Suppressor macrophage treated with lipopolysaccharide for 4 hours (primary cell): ENCODE measurements at regions not wholly inside any gene's neighbourhood (a gene's known extent, or its start where the extent isn't known, plus 50 kb on each side); places are given as distances from the start of the nearest gene placed in this dataset.

Experiments used
- DNase-seq: peaks from one replicate; pipeline ENCODE4 v3.0.0-alpha.2; 2020

GRCh38 chr5:145237843-145238242 lies 597.3 kb downstream of the PRELID2 start:
- DNase-seq, result peak; percentile 27

- DNase-seq, result no peak
Measured at GRCh38 chr5:145236983-145237382, 598.2 kb downstream of the PRELID2 start.

- no peak for DNase-seq
Measured at GRCh38 chr5:145236127-145236526, 599.0 kb downstream of the PRELID2 start.

- no peak for DNase-seq
Measured at GRCh38 chr5:145233461-145233860, 601.7 kb downstream of the PRELID2 start.

GRCh38 chr5:145230781-145231180 lies 604.4 kb downstream of the PRELID2 start:
- DNase-seq, result no peak

- DNase-seq, result no peak
Measured at GRCh38 chr5:145228564-145228963, 606.6 kb downstream of the PRELID2 start.

- DNase-seq, result no peak
Measured at GRCh38 chr5:145227881-145228280, 607.3 kb downstream of the PRELID2 start.

- DNase-seq, result no peak
Measured at GRCh38 chr5:145226726-145227125, 608.4 kb downstream of the PRELID2 start.

- DNase-seq, result no peak
Measured at GRCh38 chr5:145225529-145225928, 609.6 kb downstream of the PRELID2 start.

GRCh38 chr5:145223582-145223981 lies 611.6 kb downstream of the PRELID2 start:
- no peak for DNase-seq

- DNase-seq, result no peak
Measured at GRCh38 chr5:145222622-145223021, 612.5 kb downstream of the PRELID2 start.

GRCh38 chr5:145221416-145221815 lies 613.7 kb downstream of the PRELID2 start:
- no peak for DNase-seq

- no peak for DNase-seq
Measured at GRCh38 chr5:145220481-145220880, 614.7 kb downstream of the PRELID2 start.

GRCh38 chr5:145218982-145219381 lies 616.2 kb downstream of the PRELID2 start:
- no peak for DNase-seq

- DNase-seq, result no peak
Measured at GRCh38 chr5:145218019-145218418, 617.1 kb downstream of the PRELID2 start.

- DNase-seq, result no peak
Measured at GRCh38 chr5:145210020-145210419, 625.1 kb downstream of the PRELID2 start.

GRCh38 chr5:145205546-145205945 lies 629.6 kb downstream of the PRELID2 start:
- no peak for DNase-seq

- DNase-seq, result no peak
Measured at GRCh38 chr5:145204743-145205142, 630.4 kb downstream of the PRELID2 start.

GRCh38 chr5:145203193-145203592 lies 631.9 kb downstream of the PRELID2 start:
- no peak for DNase-seq

GRCh38 chr5:145198525-145199260 lies 636.4 kb downstream of the PRELID2 start:
- DNase-seq, result no peak

- no peak for DNase-seq
Measured at GRCh38 chr5:145189746-145190145, 645.4 kb downstream of the PRELID2 start.

- DNase-seq, result no peak
Measured at GRCh38 chr5:145180371-145180770, 654.8 kb downstream of the PRELID2 start.

- DNase-seq, result no peak
Measured at GRCh38 chr5:145178641-145179523, 656.3 kb downstream of the PRELID2 start.

GRCh38 chr5:145176041-145176440 lies 659.1 kb downstream of the PRELID2 start:
- DNase-seq, result no peak
